ENCODE measurements at regions not wholly inside any gene's neighbourhood (a gene's known extent, or its start where the extent isn't known, plus 50 kb on each side); places are given as distances from the start of the nearest gene placed in this dataset.

DNA sequence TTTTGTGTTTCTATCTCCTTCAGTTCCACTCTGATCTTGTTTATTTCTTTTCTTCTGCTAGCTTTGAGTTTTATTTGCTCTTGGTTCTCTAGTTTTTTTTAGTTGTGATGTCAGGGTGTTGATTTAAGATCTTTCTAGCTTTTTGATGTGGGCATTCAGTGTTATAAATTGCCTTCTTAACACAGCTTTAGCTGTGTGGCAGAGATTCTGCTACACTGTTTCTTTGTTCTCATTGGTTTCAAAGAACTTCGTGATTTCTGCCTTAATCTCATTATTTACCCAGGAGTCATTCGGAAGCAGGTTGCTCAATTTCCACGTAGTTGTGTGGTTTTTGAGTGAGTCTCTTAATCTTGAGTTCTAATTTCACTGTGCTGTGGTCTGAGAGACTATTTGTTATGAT, 251.7 kb upstream of the HTR2A start:
- peaks cover 5% of the 10 kb centered on the region for H3K27me3 Mint-ChIP-seq (ENCODE audit: low read depth, poor library complexity)
- H3K4me1 Mint-ChIP-seq = peaks cover 42% of the 10 kb centered on the region
- no peak for DNase-seq
- peaks cover 14% of the 10 kb centered on the region for H3K9me3 Mint-ChIP-seq
- TF ChIP-seq, protein P1, sequence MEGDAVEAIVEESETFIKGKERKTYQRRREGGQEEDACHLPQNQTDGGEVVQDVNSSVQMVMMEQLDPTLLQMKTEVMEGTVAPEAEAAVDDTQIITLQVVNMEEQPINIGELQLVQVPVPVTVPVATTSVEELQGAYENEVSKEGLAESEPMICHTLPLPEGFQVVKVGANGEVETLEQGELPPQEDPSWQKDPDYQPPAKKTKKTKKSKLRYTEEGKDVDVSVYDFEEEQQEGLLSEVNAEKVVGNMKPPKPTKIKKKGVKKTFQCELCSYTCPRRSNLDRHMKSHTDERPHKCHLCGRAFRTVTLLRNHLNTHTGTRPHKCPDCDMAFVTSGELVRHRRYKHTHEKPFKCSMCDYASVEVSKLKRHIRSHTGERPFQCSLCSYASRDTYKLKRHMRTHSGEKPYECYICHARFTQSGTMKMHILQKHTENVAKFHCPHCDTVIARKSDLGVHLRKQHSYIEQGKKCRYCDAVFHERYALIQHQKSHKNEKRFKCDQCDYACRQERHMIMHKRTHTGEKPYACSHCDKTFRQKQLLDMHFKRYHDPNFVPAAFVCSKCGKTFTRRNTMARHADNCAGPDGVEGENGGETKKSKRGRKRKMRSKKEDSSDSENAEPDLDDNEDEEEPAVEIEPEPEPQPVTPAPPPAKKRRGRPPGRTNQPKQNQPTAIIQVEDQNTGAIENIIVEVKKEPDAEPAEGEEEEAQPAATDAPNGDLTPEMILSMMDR (IDR thresholded peaks at IDR 0.05) = no peak
- H3K4me3 Mint-ChIP-seq = no peak overlapping the region
- H3K36me3 Mint-ChIP-seq (ENCODE audit: low read depth) = peaks cover 3% of the 10 kb centered on the region
- H3K27ac Mint-ChIP-seq = peak overlapping the region; percentile 71

DNA sequence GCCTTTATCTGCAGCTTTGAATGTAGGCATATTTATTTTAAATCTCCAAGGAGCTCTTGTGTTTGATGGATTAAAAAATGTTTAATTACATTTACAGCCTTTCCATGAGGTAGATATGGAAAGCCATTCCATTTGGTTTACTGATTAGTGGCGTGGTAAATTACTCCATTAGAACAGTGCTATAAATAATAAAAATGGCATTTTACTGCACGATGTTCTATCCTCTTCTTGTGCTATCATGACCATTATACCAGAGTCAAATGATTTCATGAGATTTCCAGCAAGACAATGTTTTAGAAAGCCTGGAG, 250.9 kb upstream of the HTR2A start:
- peaks cover 14% of the 10 kb centered on the region for H3K9me3 Mint-ChIP-seq

DNA sequence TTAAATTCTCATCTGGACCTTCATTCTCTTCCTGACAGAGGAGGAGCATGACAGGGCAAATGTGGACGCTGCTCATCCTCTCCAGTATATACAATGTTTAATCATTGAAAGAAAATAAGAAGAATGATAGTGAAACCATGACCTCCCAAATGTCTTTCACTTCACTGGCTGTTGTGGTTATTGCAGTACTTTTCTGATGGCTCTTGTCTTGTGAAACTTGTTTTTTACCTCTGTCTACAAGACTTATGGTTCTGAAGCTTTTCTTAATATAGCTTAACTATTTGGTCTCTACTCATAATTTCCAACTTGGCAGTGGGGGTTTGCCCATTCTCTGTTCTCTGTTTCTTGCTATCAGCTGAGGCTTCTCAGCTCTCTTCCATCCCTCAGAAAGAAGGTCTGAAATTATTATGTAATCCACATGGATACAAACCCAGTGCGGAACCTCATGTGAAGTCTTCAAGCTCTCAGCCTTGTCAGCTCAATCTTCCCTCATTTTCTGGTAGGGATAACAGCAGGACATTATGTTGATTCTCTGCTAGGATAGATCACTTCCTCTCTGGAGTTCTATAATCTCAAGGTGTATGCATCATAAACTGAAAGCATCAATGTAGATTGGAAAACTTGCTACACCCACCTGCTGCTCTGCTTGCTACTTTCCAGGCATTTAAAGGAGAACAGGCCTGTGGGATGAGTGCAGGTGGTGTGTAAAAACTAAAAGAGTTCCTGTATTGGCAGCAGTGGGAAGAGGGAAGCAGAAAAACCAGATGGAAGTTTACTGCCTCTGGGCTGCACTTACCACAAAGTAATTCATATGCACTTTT, 250.3 kb upstream of the HTR2A start:
- peaks cover 2% of the 10 kb centered on the region for H3K36me3 Mint-ChIP-seq (ENCODE audit: low read depth)
- peaks cover 14% of the 10 kb centered on the region for H3K9me3 Mint-ChIP-seq
- no peak for DNase-seq
- no peak overlapping the region for H3K4me3 Mint-ChIP-seq
- TF ChIP-seq, protein P1 (IDR thresholded peaks at IDR 0.05) = no peak
- H3K4me1 Mint-ChIP-seq = peaks cover 46% of the 10 kb centered on the region
- H3K27ac Mint-ChIP-seq = peak overlapping the region; percentile 51
- peaks cover 5% of the 10 kb centered on the region for H3K27me3 Mint-ChIP-seq (ENCODE audit: low read depth, poor library complexity)

More for the DNA sequence above, 250.9 kb upstream of the HTR2A start:
- TF ChIP-seq, protein P1 (IDR thresholded peaks at IDR 0.05) = no peak
- H3K27ac Mint-ChIP-seq = no peak overlapping the region
- no peak for DNase-seq
- H3K4me3 Mint-ChIP-seq = no peak overlapping the region
- peaks cover 5% of the 10 kb centered on the region for H3K27me3 Mint-ChIP-seq (ENCODE audit: low read depth, poor library complexity)
- peaks cover 3% of the 10 kb centered on the region for H3K36me3 Mint-ChIP-seq (ENCODE audit: low read depth)
- H3K4me1 Mint-ChIP-seq = peaks cover 42% of the 10 kb centered on the region

DNA sequence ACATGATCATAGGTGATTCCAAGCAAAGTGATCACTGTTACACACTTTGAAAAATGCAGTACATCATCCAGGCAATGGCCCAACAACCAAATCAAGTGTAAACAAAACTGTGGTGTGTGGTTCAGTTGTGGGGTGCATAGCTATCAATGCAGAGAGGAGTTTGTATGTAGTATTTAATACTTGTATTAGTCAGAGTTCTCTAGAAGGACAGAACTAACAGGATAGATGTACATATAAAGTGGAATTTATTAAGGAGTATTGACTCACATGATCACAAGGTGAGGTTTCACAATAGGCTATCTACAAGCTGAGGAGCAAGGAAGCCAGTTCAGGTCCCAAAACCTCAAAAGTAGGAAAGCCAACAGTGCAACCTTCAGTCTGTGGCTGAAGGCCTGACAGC, 249.3 kb upstream of the HTR2A start:
- H3K4me3 Mint-ChIP-seq = no peak overlapping the region
- TF ChIP-seq, protein P1 (IDR thresholded peaks at IDR 0.05) = no peak
- no peak overlapping the region for H3K27ac Mint-ChIP-seq
- peaks cover 55% of the 10 kb centered on the region for H3K4me1 Mint-ChIP-seq
- no peak for DNase-seq
- peaks cover 5% of the 10 kb centered on the region for H3K27me3 Mint-ChIP-seq (ENCODE audit: low read depth, poor library complexity)
- peaks cover 12% of the 10 kb centered on the region for H3K9me3 Mint-ChIP-seq
- no peaks in the 10 kb centered on the region for H3K36me3 Mint-ChIP-seq (ENCODE audit: low read depth)

DNA sequence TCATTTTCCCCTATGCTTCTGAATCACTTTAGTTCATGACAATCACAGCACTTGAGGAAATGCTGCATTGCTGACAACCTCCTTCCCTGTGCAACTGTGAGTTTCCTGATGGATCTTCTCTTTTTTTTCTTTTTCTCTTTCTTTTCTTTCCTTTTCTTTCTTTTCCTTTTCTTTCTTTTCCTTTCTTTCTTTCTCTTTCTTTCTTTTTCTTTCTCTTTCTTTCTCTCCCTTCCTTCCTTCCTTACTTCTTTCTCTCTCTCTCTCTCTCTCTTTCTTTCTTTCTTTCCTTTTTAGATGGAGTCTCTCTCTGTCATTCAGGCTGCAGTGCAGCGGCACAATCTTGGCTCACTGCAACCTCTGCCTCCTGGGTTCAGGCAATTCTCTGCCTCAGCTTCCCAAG, 247.9 kb upstream of the HTR2A start:
- peaks cover 5% of the 10 kb centered on the region for H3K27me3 Mint-ChIP-seq (ENCODE audit: low read depth, poor library complexity)
- H3K4me3 Mint-ChIP-seq = no peak overlapping the region
- H3K36me3 Mint-ChIP-seq (ENCODE audit: low read depth) = peaks cover 5% of the 10 kb centered on the region
- H3K9me3 Mint-ChIP-seq = peaks cover 3% of the 10 kb centered on the region
- H3K4me1 Mint-ChIP-seq = peaks cover 64% of the 10 kb centered on the region
- TF ChIP-seq, protein P1 (IDR thresholded peaks at IDR 0.05) = no peak
- DNase-seq = no peak
- no peak overlapping the region for H3K27ac Mint-ChIP-seq

DNA sequence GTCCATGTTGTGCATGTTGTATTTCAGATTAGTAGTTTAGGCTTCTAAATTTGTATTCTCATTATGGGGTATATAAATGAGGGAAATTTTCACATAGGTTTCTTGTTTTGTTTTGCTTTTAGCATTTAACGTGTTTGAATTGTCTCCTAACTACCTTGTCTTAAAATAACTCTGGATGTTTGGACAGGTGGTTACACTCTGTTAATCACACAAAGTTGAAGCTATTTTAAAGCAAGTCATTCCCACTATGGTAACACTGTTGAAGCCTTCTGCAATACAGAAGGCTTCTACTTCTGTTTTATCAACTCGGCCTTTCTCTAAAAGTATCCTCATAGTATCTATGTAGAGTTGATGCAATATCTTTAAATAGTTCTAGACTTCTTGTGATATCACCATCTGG, 245.3 kb upstream of the HTR2A start:
- Mint-ChIP-seq H3K4me1 (peaks cover 42% of the 10 kb centered on the region), H3K9me3 (peaks cover 3% of the 10 kb centered on the region), H3K36me3 (ENCODE audit: low read depth) (peaks cover 5% of the 10 kb centered on the region), H3K27ac (peak overlapping the region; percentile 33), H3K4me3 (no peak overlapping the region), H3K27me3 (ENCODE audit: low read depth, poor library complexity) (peaks cover 5% of the 10 kb centered on the region)
- DNase-seq = no peak
- TF ChIP-seq, protein P1 (IDR thresholded peaks at IDR 0.05) = no peak

All from nephron progenitor cell (in vitro differentiated cells).